HG03575 (cell line): ENCODE measurements at regions not wholly inside any gene's neighbourhood (a gene's known extent, or its start where the extent isn't known, plus 50 kb on each side); places are given as distances from the start of the nearest gene placed in this dataset.

ENCODE experiments used
- ATAC-seq: cut with Tn5 transposase; IDR thresholded peaks from one replicate; pipeline ENCODE4 v1.9.1; 2021; ENCODE audit not compliant: unreplicated experiment, insufficient number of reproducible peaks, low FRiP score; ENCODE audit errors: extremely low read depth

- no peak for ATAC-seq
Measured at GRCh38 chr6:137763886-137764285, 103.2 kb upstream of the TNFAIP3 start.

GRCh38 chr6:137764464-137764863 is 102.6 kb upstream of the TNFAIP3 start:
- no peak for ATAC-seq

- no peak for ATAC-seq
Measured at GRCh38 chr6:137765059-137765458, 102.0 kb upstream of the TNFAIP3 start.

GRCh38 chr6:137766596-137767370 is 100.3 kb upstream of the TNFAIP3 start:
- ATAC-seq, result no peak

- ATAC-seq, result no peak
Measured at GRCh38 chr6:137767465-137767864, 99.6 kb upstream of the TNFAIP3 start.

DNA sequence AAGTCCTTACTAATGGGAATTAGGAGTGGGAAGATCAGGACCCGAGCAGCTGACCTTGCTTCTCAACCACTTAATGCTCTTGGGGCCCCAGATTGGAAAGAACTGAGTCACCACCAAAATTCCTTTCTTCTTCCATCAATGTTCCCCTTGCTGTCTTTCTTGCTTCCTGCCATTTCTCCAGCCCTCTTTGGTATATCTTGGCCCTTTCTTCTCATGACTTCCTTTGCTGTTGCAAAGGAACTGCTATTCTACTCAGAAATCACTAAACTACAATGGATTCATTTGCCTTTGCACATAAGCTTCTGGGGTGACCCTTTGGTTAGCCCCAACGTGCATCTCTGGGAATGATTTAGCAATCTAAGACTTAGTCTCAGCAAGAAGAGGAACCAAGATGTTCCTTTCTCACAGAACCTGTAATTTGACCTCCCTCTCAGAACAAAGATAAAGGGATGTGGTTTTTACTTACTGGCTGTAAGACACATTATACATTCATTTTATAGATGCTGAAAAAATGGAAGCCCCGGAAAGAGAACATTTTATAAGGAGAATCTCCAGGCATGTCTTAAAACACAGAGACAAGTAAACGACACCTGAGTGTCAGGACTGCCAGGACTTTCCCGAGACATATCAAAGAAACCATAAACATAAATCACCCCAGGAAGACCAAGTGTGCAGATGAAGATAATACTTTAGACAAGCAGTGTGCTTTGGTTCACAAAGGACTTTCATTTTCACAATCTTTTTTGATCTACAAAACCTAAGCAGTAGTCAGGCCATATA is 99.0 kb upstream of the TNFAIP3 start:
- ATAC-seq, result peak; percentile 79

- no peak for ATAC-seq
Measured at GRCh38 chr6:137768935-137769334, 98.1 kb upstream of the TNFAIP3 start.

GRCh38 chr6:137769797-137770362 is 97.2 kb upstream of the TNFAIP3 start:
- ATAC-seq, result no peak

GRCh38 chr6:137772541-137773250 is 94.4 kb upstream of the TNFAIP3 start:
- ATAC-seq, result no peak

GRCh38 chr6:137775227-137775626 is 91.8 kb upstream of the TNFAIP3 start:
- ATAC-seq, result no peak

DNA sequence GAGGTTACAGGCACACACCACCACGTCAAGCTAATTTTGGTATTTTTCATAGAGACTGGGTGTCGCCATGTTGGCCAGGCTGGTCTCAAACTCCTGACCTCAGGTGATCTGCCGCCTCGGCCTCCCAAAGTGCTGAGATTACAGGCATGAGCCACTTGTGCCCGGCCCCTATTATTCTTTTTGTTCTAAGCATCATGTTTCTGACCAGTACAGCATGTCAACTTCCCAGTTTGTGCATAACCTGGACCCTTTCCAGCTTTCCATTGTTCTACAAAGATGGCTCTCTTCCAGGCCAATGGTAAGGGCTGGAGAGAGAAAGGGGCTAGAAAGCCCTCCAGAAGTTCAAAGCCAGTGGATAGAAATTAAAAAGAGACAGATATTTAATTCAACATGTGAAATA is 91.3 kb upstream of the TNFAIP3 start:
- no peak for ATAC-seq

GRCh38 chr6:137776256-137776655 is 90.8 kb upstream of the TNFAIP3 start:
- ATAC-seq, result no peak

- no peak for ATAC-seq
Measured at GRCh38 chr6:137776786-137777686, 90.0 kb upstream of the TNFAIP3 start.

GRCh38 chr6:137777687-137778075 is 89.4 kb upstream of the TNFAIP3 start:
- no peak for ATAC-seq

- no peak for ATAC-seq
Measured at GRCh38 chr6:137779982-137780381, 87.1 kb upstream of the TNFAIP3 start.

GRCh38 chr6:137780447-137781034 is 86.5 kb upstream of the TNFAIP3 start:
- ATAC-seq, result no peak

- ATAC-seq, result no peak
Measured at GRCh38 chr6:137781639-137782038, 85.4 kb upstream of the TNFAIP3 start.
